CD4-positive, alpha-beta T cell treated with Interleukin-17A for 4 hours (primary cell): ENCODE measurements at regions not wholly inside any gene's neighbourhood (a gene's known extent, or its start where the extent isn't known, plus 50 kb on each side); places are given as distances from the start of the nearest gene placed in this dataset.

Experiments used
- DNase-seq: peaks from one replicate; pipeline ENCODE4 v3.0.0-alpha.2; 2020; ENCODE audit warnings: mixed read lengths

- DNase-seq: no peak
These were observed 127.1 kb upstream of the PRPS1L1 start for GRCh38 chr7:18154726-18155125.

- DNase-seq: no peak
These were observed 129.6 kb upstream of the PRPS1L1 start for GRCh38 chr7:18157233-18157632.

- no peak for DNase-seq
These were observed 135.0 kb upstream of the PRPS1L1 start for GRCh38 chr7:18162657-18163056.

GRCh38 chr7:18163091-18163490, 135.4 kb upstream of the PRPS1L1 start:
- no peak for DNase-seq

GRCh38 chr7:18165166-18165565, 137.5 kb upstream of the PRPS1L1 start:
- no peak for DNase-seq

- DNase-seq: no peak
These were observed 138.4 kb upstream of the PRPS1L1 start for GRCh38 chr7:18166002-18166401.

GRCh38 chr7:18167815-18168214, 140.2 kb upstream of the PRPS1L1 start:
- no peak for DNase-seq

GRCh38 chr7:18174996-18175395, 147.3 kb upstream of the PRPS1L1 start:
- DNase-seq: no peak

- DNase-seq: no peak
These were observed 148.3 kb upstream of the PRPS1L1 start for GRCh38 chr7:18175801-18176450.

GRCh38 chr7:18177129-18177814, 149.6 kb upstream of the PRPS1L1 start:
- no peak for DNase-seq

GRCh38 chr7:18177815-18178660, 150.4 kb upstream of the PRPS1L1 start:
- DNase-seq: no peak

GRCh38 chr7:18179093-18179492, 151.4 kb upstream of the PRPS1L1 start:
- DNase-seq: no peak

- no peak for DNase-seq
These were observed 153.0 kb upstream of the PRPS1L1 start for GRCh38 chr7:18180685-18181084.

- DNase-seq: no peak
These were observed 162.0 kb upstream of the PRPS1L1 start for GRCh38 chr7:18189500-18190126.

GRCh38 chr7:18191341-18191740, 163.7 kb upstream of the PRPS1L1 start:
- DNase-seq: no peak

- no peak for DNase-seq
These were observed 164.4 kb upstream of the PRPS1L1 start for GRCh38 chr7:18191862-18192625.

- DNase-seq: no peak
These were observed 167.0 kb upstream of the PRPS1L1 start for GRCh38 chr7:18194616-18195015.

- no peak for DNase-seq
These were observed 169.0 kb upstream of the PRPS1L1 start for GRCh38 chr7:18196638-18197037.

- DNase-seq: no peak
These were observed 171.2 kb upstream of the PRPS1L1 start for GRCh38 chr7:18198868-18199267.

- no peak for DNase-seq
These were observed 172.6 kb upstream of the PRPS1L1 start for GRCh38 chr7:18200266-18200665.

GRCh38 chr7:18200855-18201254, 173.2 kb upstream of the PRPS1L1 start:
- DNase-seq: no peak

- DNase-seq: no peak
These were observed 173.7 kb upstream of the PRPS1L1 start for GRCh38 chr7:18201350-18201749.
